ENCODE measurements at regions not wholly inside any gene's neighbourhood (a gene's known extent, or its start where the extent isn't known, plus 50 kb on each side); places are given as distances from the start of the nearest gene placed in this dataset.

DNA sequence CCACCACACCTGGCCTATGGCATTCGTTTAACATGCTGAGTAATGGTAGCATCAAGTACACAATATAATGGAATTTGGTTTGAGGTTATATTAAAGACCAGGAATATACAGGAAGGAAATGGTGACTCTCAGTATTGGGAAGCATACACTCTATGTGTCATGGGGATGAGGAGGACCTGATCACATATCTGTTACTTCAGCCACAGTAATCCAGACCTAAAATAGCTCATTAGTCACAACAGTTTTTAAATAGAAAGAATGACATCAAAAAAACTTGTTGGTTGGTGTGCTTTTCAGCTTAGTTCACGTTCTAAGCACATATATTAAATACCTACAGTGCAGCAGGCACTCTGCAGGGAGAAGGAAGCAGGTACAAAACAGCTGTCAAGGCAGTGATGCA, 52.5 kb upstream of the ATP2C1 start:
- no peak for DNase-seq

DNA sequence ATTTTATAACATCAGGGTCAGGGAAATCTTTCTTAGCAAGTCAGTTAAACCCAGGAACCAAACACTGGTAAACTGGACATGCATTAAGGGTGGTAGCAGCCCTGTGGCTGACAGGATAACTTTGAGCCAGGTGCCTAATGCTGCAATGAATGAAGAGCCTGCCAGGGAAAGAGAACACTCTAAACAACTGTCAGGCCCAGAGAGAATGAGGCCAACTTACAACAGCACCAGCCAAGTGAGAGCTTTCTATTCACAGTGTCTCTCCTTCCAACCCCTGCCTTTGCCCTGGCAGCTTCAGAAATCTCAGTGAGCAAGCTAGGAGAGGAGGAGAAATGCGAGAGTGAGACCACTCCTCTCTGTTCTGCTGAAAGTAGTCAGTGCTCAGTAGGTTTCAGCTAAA, 50.4 kb upstream of the ATP2C1 start:
- no peak for DNase-seq

Measured in NCI-H2029 (cell line).